GM04503 (cell line): ENCODE measurements at regions not wholly inside any gene's neighbourhood (a gene's known extent, or its start where the extent isn't known, plus 50 kb on each side); places are given as distances from the start of the nearest gene placed in this dataset.

Experiments used
- DNase-seq: peaks from one replicate; pipeline ENCODE4 v3.0.0-alpha.2; 2012; ENCODE audit warnings: low read depth

- no peak for DNase-seq
Measured at GRCh38 chr1:55500601-55501000, 285.4 kb upstream of the USP24 start.

GRCh38 chr1:55490547-55490946 lies 275.4 kb upstream of the USP24 start:
- DNase-seq, result no peak

- no peak for DNase-seq
Measured at GRCh38 chr1:55484173-55484572, 269.0 kb upstream of the USP24 start.

- DNase-seq, result no peak
Measured at GRCh38 chr1:55483523-55483922, 268.4 kb upstream of the USP24 start.

GRCh38 chr1:55481634-55482033 lies 266.5 kb upstream of the USP24 start:
- DNase-seq, result no peak

GRCh38 chr1:55480029-55480795 lies 265.0 kb upstream of the USP24 start:
- no peak for DNase-seq

- no peak for DNase-seq
Measured at GRCh38 chr1:55478742-55479141, 263.6 kb upstream of the USP24 start.

GRCh38 chr1:55477953-55478352 lies 262.8 kb upstream of the USP24 start:
- no peak for DNase-seq

GRCh38 chr1:55476445-55477015 lies 261.4 kb upstream of the USP24 start:
- DNase-seq, result no peak

GRCh38 chr1:55474168-55474786 lies 259.1 kb upstream of the USP24 start:
- DNase-seq, result no peak

GRCh38 chr1:55473661-55474060 lies 258.5 kb upstream of the USP24 start:
- no peak for DNase-seq

GRCh38 chr1:55472784-55473183 lies 257.6 kb upstream of the USP24 start:
- DNase-seq, result no peak

GRCh38 chr1:55472115-55472514 lies 257.0 kb upstream of the USP24 start:
- no peak for DNase-seq

- DNase-seq, result no peak
Measured at GRCh38 chr1:55468142-55468795, 253.1 kb upstream of the USP24 start.

GRCh38 chr1:55466921-55467320 lies 251.8 kb upstream of the USP24 start:
- no peak for DNase-seq

GRCh38 chr1:55466373-55466772 lies 251.2 kb upstream of the USP24 start:
- DNase-seq, result no peak

- DNase-seq, result no peak
Measured at GRCh38 chr1:55464550-55464949, 249.4 kb upstream of the USP24 start.

GRCh38 chr1:55463814-55464475 lies 248.8 kb upstream of the USP24 start:
- DNase-seq, result no peak

- DNase-seq, result no peak
Measured at GRCh38 chr1:55457874-55458273, 242.7 kb upstream of the USP24 start.

GRCh38 chr1:55456971-55457370 lies 241.8 kb upstream of the USP24 start:
- no peak for DNase-seq

- DNase-seq, result no peak
Measured at GRCh38 chr1:55448261-55448660, 233.1 kb upstream of the USP24 start.

GRCh38 chr1:55447488-55447887 lies 232.3 kb upstream of the USP24 start:
- DNase-seq, result no peak
